Osteocyte (in vitro differentiated cells): ENCODE measurements at regions not wholly inside any gene's neighbourhood (a gene's known extent, or its start where the extent isn't known, plus 50 kb on each side); places are given as distances from the start of the nearest gene placed in this dataset.

Experiments used
- DNase-seq: peaks from one replicate; pipeline ENCODE4 v3.0.0; 2021; ENCODE audit warnings: mixed read lengths; ENCODE audit not compliant: unreplicated experiment; ENCODE audit errors: extremely low spot score
- H3K27ac Mint-ChIP-seq: one replicate; pipeline ENCODE4 v1.8.0; 2021; ENCODE audit warnings: mild to moderate bottlenecking, mixed read lengths; ENCODE audit not compliant: unreplicated experiment
- H3K27me3 Mint-ChIP-seq: one replicate; pipeline ENCODE4 v1.8.0; 2021; ENCODE audit warnings: mixed read lengths; ENCODE audit not compliant: unreplicated experiment
- H3K36me3 Mint-ChIP-seq: one replicate; pipeline ENCODE4 v1.8.0; 2021; ENCODE audit warnings: mixed read lengths; ENCODE audit not compliant: unreplicated experiment
- H3K4me1 Mint-ChIP-seq: one replicate; pipeline ENCODE4 v1.8.0; 2021; ENCODE audit warnings: mixed read lengths; ENCODE audit not compliant: unreplicated experiment
- H3K4me3 Mint-ChIP-seq: one replicate; pipeline ENCODE4 v1.8.0; 2021; ENCODE audit warnings: mild to moderate bottlenecking, moderate library complexity, mixed read lengths; ENCODE audit not compliant: unreplicated experiment
- H3K9me3 Mint-ChIP-seq: one replicate; pipeline ENCODE4 v1.8.0; 2021; ENCODE audit warnings: mixed read lengths; ENCODE audit not compliant: unreplicated experiment
- CTCF ChIP-seq: fragments of 200-600 bp; sonication (generic); IDR thresholded peaks from 2 replicates; pipeline ENCODE4 v1.5.0; 2021; ENCODE audit warnings: antibody characterized with exemption, mild to moderate bottlenecking, moderate library complexity

- Mint-ChIP-seq H3K36me3 (no peaks in the 10 kb centered on the region), H3K4me3 (no peak overlapping the region), H3K9me3 (no peaks in the 10 kb centered on the region), H3K4me1 (peaks cover 16% of the 10 kb centered on the region), H3K27ac (no peak overlapping the region), H3K27me3 (no peaks in the 10 kb centered on the region)
- TF ChIP-seq CTCF, result no peak
- no peak for DNase-seq
These were observed 137.9 kb upstream of the NEDD9 start for GRCh38 chr6:11370191-11371018.

GRCh38 chr6:11368760-11369159 lies 136.3 kb upstream of the NEDD9 start:
- DNase-seq, result no peak
- TF ChIP-seq CTCF, result no peak
- H3K9me3 Mint-ChIP-seq, result no peaks in the 10 kb centered on the region
- no peaks in the 10 kb centered on the region for H3K27me3 Mint-ChIP-seq
- H3K4me1 Mint-ChIP-seq, result peaks cover 23% of the 10 kb centered on the region
- no peaks in the 10 kb centered on the region for H3K36me3 Mint-ChIP-seq
- H3K4me3 Mint-ChIP-seq, result no peak overlapping the region
- no peak overlapping the region for H3K27ac Mint-ChIP-seq

- DNase-seq, result no peak
These were observed 135.8 kb upstream of the NEDD9 start for GRCh38 chr6:11368264-11368663.

GRCh38 chr6:11367638-11368199 lies 135.3 kb upstream of the NEDD9 start:
- Mint-ChIP-seq H3K27ac (no peak overlapping the region), H3K4me3 (no peak overlapping the region), H3K36me3 (no peaks in the 10 kb centered on the region), H3K27me3 (no peaks in the 10 kb centered on the region), H3K4me1 (peaks cover 23% of the 10 kb centered on the region), H3K9me3 (no peaks in the 10 kb centered on the region)
- no peak for TF ChIP-seq CTCF
- no peak for DNase-seq

More at GRCh38 chr6:11368264-11368663, 135.8 kb upstream of the NEDD9 start:
- H3K4me3 Mint-ChIP-seq, result no peak overlapping the region
- H3K9me3 Mint-ChIP-seq, result no peaks in the 10 kb centered on the region
- no peaks in the 10 kb centered on the region for H3K27me3 Mint-ChIP-seq
- H3K36me3 Mint-ChIP-seq, result no peaks in the 10 kb centered on the region
- no peak for TF ChIP-seq CTCF
- H3K4me1 Mint-ChIP-seq, result peaks cover 23% of the 10 kb centered on the region
- no peak overlapping the region for H3K27ac Mint-ChIP-seq

- Mint-ChIP-seq H3K36me3 (no peaks in the 10 kb centered on the region), H3K27ac (peak overlapping the region; percentile 17), H3K27me3 (no peaks in the 10 kb centered on the region), H3K9me3 (no peaks in the 10 kb centered on the region), H3K4me3 (no peak overlapping the region), H3K4me1 (peaks cover 23% of the 10 kb centered on the region)
- TF ChIP-seq CTCF, result no peak
- no peak for DNase-seq
These were observed 134.6 kb upstream of the NEDD9 start for GRCh38 chr6:11366934-11367637.
